Vagina (tissue), 2 donors: ENCODE measurements at regions not wholly inside any gene's neighbourhood (a gene's known extent, or its start where the extent isn't known, plus 50 kb on each side); places are given as distances from the start of the nearest gene placed in this dataset.

ENCODE experiments used
- DNase-seq, 2 donors: peaks; one replicate each; pipeline ENCODE4 v3.0.0-alpha.2; 2017; ENCODE audit errors: extremely low spot score in 2 of 2
- H3K27ac ChIP-seq: fragments of 200-600 bp; sonication (generic); one replicate; pipeline ENCODE4 v1.5.1; 2019
- H3K27me3 ChIP-seq: fragments of 200-600 bp; sonication (generic); one replicate; pipeline ENCODE4 v1.5.1; 2019
- H3K36me3 ChIP-seq, 2 donors: fragments of 200-600 bp; sonication (generic); one replicate each; pipeline ENCODE4 v1.5.1; 2017 to 2019
- H3K4me1 ChIP-seq: fragments of 200-600 bp; sonication (generic); one replicate; pipeline ENCODE4 v1.5.1; 2019
- H3K4me3 ChIP-seq, 2 donors: fragments of 200-600 bp; sonication (generic); 1 replicate in 1 of 2; 2 replicates in 1 of 2; pipeline ENCODE4 v1.5.1; 2016 to 2019
- H3K9me3 ChIP-seq: fragments of 200-600 bp; sonication (generic); one replicate; pipeline ENCODE4 v1.5.1; 2019
- CTCF ChIP-seq, 3 experiments: fragments of 450-650 bp in 2 of 3; fragments of 200-600 bp in 1 of 3; sonication (generic) in 1 of 3; IDR thresholded peaks; one replicate each; pipeline ENCODE4 v1.5.1; 2017 to 2019; ENCODE audit warnings: antibody characterized with exemption in 3 of 3, mild to moderate bottlenecking in 2 of 3, moderate library complexity in 2 of 3
- POLR2A ChIP-seq, 2 donors: fragments of 450-650 bp; IDR thresholded peaks; one replicate each; pipeline ENCODE4 v1.6.1; 2017; ENCODE audit warnings: antibody characterized with exemption in 2 of 2, mild to moderate bottlenecking in 2 of 2, moderate library complexity in 2 of 2
- POLR2AphosphoS5 ChIP-seq, 2 donors: sonication (generic); formaldehyde crosslinking; IDR thresholded peaks; one replicate each; pipeline ENCODE4 v1.9.0; 2017; ENCODE audit warnings: antibody characterized with exemption in 2 of 2, mild to moderate bottlenecking in 2 of 2, low read depth in 1 of 2; ENCODE audit not compliant: insufficient read depth in 1 of 2
- intact Hi-C: fragments of 100-400 bp; cut with DNase I; formaldehyde crosslinking; loops from one replicate; pipeline ENCODE4 v1.15.1; 2023

GRCh38 chr13:108572782-108573211 lies 56.6 kb upstream of the MYO16 start:
- Histone ChIP-seq H3K4me1 (no peaks in the 10 kb centered on the region), H3K27me3 (no peaks in the 10 kb centered on the region), H3K27ac (no peak overlapping the region), H3K9me3 (no peaks in the 10 kb centered on the region), H3K4me3 (no peak overlapping the region), H3K36me3 (no peaks in the 10 kb centered on the region)
- DNase-seq = no peak
- intact Hi-C loops = no loop called here
- TF ChIP-seq CTCF (IDR thresholded peaks at IDR 0.05) (no peak), POLR2AphosphoS5 (IDR thresholded peaks at IDR 0.05; ENCODE audit: insufficient read depth in 1 of 2, low read depth in 1 of 2) (no peak), POLR2A (IDR thresholded peaks at IDR 0.05) (no peak)

DNA sequence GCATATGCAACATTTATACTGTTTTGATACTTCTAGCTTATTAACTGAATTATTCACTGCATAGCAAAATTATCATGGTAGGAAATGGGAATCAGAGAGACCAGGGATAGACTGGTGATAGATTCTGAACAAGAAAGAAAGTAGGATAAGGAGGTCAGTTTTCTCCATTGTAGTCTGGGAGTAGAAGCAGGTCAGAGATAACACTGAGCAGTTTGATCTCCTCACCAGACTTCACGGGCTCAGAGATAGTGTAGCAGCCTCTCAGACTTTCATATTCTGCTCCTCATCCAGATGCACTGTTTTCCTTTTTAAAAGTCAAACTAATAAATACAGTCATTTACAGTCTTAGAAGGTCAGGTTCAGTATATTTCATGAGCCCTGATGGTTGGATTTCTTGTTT lies 56.0 kb upstream of the MYO16 start:
- no peaks in the 10 kb centered on the region for H3K4me1 ChIP-seq
- intact Hi-C loops = no loop called here
- no peaks in the 10 kb centered on the region for H3K9me3 ChIP-seq
- no peaks in the 10 kb centered on the region for H3K27me3 ChIP-seq
- TF ChIP-seq POLR2A (IDR thresholded peaks at IDR 0.05) (no peak), CTCF (IDR thresholded peaks at IDR 0.05) (no peak), POLR2AphosphoS5 (IDR thresholded peaks at IDR 0.05; ENCODE audit: insufficient read depth in 1 of 2, low read depth in 1 of 2) (no peak)
- H3K36me3 ChIP-seq = no peaks in the 10 kb centered on the region
- no peak overlapping the region for H3K27ac ChIP-seq
- no peak for DNase-seq
- no peak overlapping the region for H3K4me3 ChIP-seq

DNA sequence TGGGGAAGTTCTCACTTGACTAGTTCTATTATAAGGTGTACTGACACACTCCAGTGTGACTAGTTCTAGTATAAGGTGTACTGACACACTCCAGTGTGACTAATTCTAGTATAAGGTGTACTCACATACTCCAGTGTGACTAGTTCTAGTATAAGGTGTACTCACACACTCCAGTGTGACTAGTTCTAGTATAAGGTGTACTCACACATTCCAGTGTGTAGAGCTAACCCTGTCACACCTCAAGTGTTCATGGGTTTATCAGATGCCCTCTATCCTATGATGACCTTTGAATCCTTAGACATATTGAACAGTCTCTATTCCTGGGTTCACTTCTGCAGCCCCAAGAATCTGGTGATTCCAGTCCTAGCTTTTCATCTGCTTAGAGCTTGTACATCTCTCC lies 54.6 kb upstream of the MYO16 start:
- H3K4me3 ChIP-seq = no peak overlapping the region
- no peak overlapping the region for H3K27ac ChIP-seq
- no peaks in the 10 kb centered on the region for H3K9me3 ChIP-seq
- intact Hi-C loops = no loop called here
- no peaks in the 10 kb centered on the region for H3K27me3 ChIP-seq
- TF ChIP-seq POLR2AphosphoS5 (IDR thresholded peaks at IDR 0.05; ENCODE audit: insufficient read depth in 1 of 2, low read depth in 1 of 2) (no peak), CTCF (IDR thresholded peaks at IDR 0.05) (no peak), POLR2A (IDR thresholded peaks at IDR 0.05) (no peak)
- H3K4me1 ChIP-seq = no peaks in the 10 kb centered on the region
- H3K36me3 ChIP-seq = no peaks in the 10 kb centered on the region
- no peak for DNase-seq

GRCh38 chr13:108575430-108575829 lies 54.0 kb upstream of the MYO16 start:
- intact Hi-C loops = no loop called here
- no peak overlapping the region for H3K4me3 ChIP-seq
- no peaks in the 10 kb centered on the region for H3K36me3 ChIP-seq
- no peaks in the 10 kb centered on the region for H3K9me3 ChIP-seq
- DNase-seq = no peak
- TF ChIP-seq POLR2A (IDR thresholded peaks at IDR 0.05) = no peak
- no peak for TF ChIP-seq CTCF (IDR thresholded peaks at IDR 0.05)
- no peak for TF ChIP-seq POLR2AphosphoS5 (IDR thresholded peaks at IDR 0.05; ENCODE audit: insufficient read depth in 1 of 2, low read depth in 1 of 2)
- H3K4me1 ChIP-seq = no peaks in the 10 kb centered on the region
- no peak overlapping the region for H3K27ac ChIP-seq
- no peaks in the 10 kb centered on the region for H3K27me3 ChIP-seq
